ENCODE measurements at regions not wholly inside any gene's neighbourhood (a gene's known extent, or its start where the extent isn't known, plus 50 kb on each side); places are given as distances from the start of the nearest gene placed in this dataset.

DNA sequence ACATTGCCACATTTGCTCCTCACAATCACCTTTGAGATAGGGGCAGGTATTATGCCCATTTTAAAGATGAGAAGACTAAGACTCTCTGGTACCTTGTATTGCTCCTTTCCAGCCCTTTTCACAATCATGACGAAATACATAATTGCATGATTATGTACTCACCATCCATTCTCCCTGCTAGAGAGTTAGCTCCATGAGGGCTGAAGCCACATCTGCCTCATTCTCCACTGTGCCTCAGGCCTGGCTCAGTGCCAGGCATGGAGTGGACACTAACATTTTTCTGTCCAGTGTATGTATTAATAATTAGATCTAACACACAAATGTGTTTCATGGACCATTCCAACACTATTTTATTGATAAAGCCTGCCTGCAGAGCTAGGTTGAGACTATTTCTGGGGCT is 191.4 kb downstream of the MINAR1 start:
- H4K91ac ChIP-seq (ENCODE audit: low read depth, low read length, poor library complexity): no peak overlapping the region
- H2BK120ac ChIP-seq (ENCODE audit: low read depth, low read length): no peak overlapping the region
- H2AFZ ChIP-seq (ENCODE audit: low read length): no peak overlapping the region
- no peak overlapping the region for H3K9ac ChIP-seq (ENCODE audit: low read depth, low read length, poor library complexity)
- H3K23ac ChIP-seq (ENCODE audit: low read depth, low read length, poor library complexity): no peak overlapping the region
- no peak overlapping the region for H3K14ac ChIP-seq (ENCODE audit: low read length)
- H3K4me3 ChIP-seq (ENCODE audit: low read length in 2 of 2): no peak overlapping the region
- H3K9me3 ChIP-seq (replicated peaks in 1 of 2; ENCODE audit: control insufficient read depth in 2 of 2, insufficient read depth in 1 of 2, low read depth in 1 of 2, low read length in 2 of 2): no peaks in the 10 kb centered on the region
- no peak overlapping the region for H2BK15ac ChIP-seq (ENCODE audit: low read length)
- H4K8ac ChIP-seq (ENCODE audit: low read depth, low read length): no peak overlapping the region
- H3K36me3 ChIP-seq (replicated peaks in 1 of 2; ENCODE audit: control insufficient read depth in 2 of 2, insufficient read depth in 2 of 2, low read length in 2 of 2): no peaks in the 10 kb centered on the region
- no peak for DNase-seq (ENCODE audit: low spot score)
- no peak overlapping the region for H2BK12ac ChIP-seq (ENCODE audit: low read length)
- no peak overlapping the region for H3K27ac ChIP-seq (replicated peaks; ENCODE audit: low read length)
- no peak overlapping the region for H3K4ac ChIP-seq (ENCODE audit: low read length)
- H3K79me1 ChIP-seq (ENCODE audit: low read depth, low read length): no peaks in the 10 kb centered on the region
- no CpG with 5 or more reads among the region's 1 CpG for WGBS, 2 donors (ENCODE audit: extremely low coverage in 2 of 2, insufficient read length in 2 of 2, insufficient replicate concordance in 1 of 2)
- no peaks in the 10 kb centered on the region for H3K4me1 ChIP-seq (ENCODE audit: control insufficient read depth in 2 of 2, insufficient read depth in 1 of 2, low read depth in 1 of 2, low read length in 2 of 2)
- H3K4me2 ChIP-seq (ENCODE audit: insufficient read depth, low read length, poor library complexity, severe bottlenecking): no peak overlapping the region
- no peak overlapping the region for H3K18ac ChIP-seq (ENCODE audit: low read length)
- H2AK5ac ChIP-seq (ENCODE audit: low read depth, low read length): no peak overlapping the region
- no peak overlapping the region for H2BK5ac ChIP-seq (ENCODE audit: low read length)
- peaks cover 0 to 10% (median 0%) of the 10 kb centered on the region in 3 experiments for H3K27me3 ChIP-seq (ENCODE audit: control insufficient read depth in 3 of 3, insufficient read depth in 3 of 3, low read depth in 1 of 3, low read length in 3 of 3)

DNA sequence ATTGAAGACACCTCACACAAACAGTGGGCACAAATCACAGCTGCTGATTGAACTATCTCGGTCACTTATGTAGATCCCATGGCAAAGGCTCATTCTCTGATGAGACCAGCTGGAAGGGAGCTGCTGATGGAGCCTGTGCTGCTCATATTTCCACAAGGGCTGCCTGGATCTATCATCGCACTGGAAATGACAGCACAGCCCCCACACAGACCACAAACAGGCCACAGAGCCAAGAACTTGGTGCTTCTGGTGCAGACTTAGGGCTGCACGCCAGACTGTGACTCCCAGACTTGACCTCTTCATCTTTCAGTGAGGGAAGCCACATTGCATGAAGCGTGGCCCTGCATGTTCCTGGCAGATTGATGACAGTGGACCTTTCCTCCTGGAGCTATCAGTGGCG is 197.6 kb downstream of the MINAR1 start:
- Histone ChIP-seq H3K18ac (ENCODE audit: low read length) (no peak overlapping the region), H2AK5ac (ENCODE audit: low read depth, low read length) (no peak overlapping the region), H3K14ac (ENCODE audit: low read length) (no peak overlapping the region), H3K4ac (ENCODE audit: low read length) (no peak overlapping the region), H3K4me2 (ENCODE audit: insufficient read depth, low read length, poor library complexity, severe bottlenecking) (no peak overlapping the region), H3K9me3 (replicated peaks in 1 of 2; ENCODE audit: control insufficient read depth in 2 of 2, insufficient read depth in 1 of 2, low read depth in 1 of 2, low read length in 2 of 2) (peaks cover 0 to 3% of the 10 kb centered on the region in 2 donors), H3K79me1 (ENCODE audit: low read depth, low read length) (no peaks in the 10 kb centered on the region), H2BK120ac (ENCODE audit: low read depth, low read length) (no peak overlapping the region), H4K8ac (ENCODE audit: low read depth, low read length) (no peak overlapping the region), H2BK15ac (ENCODE audit: low read length) (no peak overlapping the region), H2AFZ (ENCODE audit: low read length) (no peak overlapping the region), H3K36me3 (replicated peaks in 1 of 2; ENCODE audit: control insufficient read depth in 2 of 2, insufficient read depth in 2 of 2, low read length in 2 of 2) (no peaks in the 10 kb centered on the region), H3K9ac (ENCODE audit: low read depth, low read length, poor library complexity) (no peak overlapping the region), H3K4me1 (ENCODE audit: control insufficient read depth in 2 of 2, insufficient read depth in 1 of 2, low read depth in 1 of 2, low read length in 2 of 2) (peaks cover 0 to under 1% of the 10 kb centered on the region in 2 donors), H3K27me3 (ENCODE audit: control insufficient read depth in 3 of 3, insufficient read depth in 3 of 3, low read depth in 1 of 3, low read length in 3 of 3) (peaks cover 0 to 10% (median 0%) of the 10 kb centered on the region in 3 experiments), H3K27ac (replicated peaks; ENCODE audit: low read length) (no peak overlapping the region), H2BK5ac (ENCODE audit: low read length) (no peak overlapping the region), H4K91ac (ENCODE audit: low read depth, low read length, poor library complexity) (no peak overlapping the region), H3K4me3 (ENCODE audit: low read length in 2 of 2) (no peak overlapping the region), H3K23ac (ENCODE audit: low read depth, low read length, poor library complexity) (no peak overlapping the region), H2BK12ac (ENCODE audit: low read length) (no peak overlapping the region)
- DNase-seq (ENCODE audit: low spot score): no peak
- WGBS, 2 donors (ENCODE audit: extremely low coverage in 2 of 2, insufficient read length in 2 of 2, insufficient replicate concordance in 1 of 2): no CpG with 5 or more reads among the region's 5 CpGs

DNA sequence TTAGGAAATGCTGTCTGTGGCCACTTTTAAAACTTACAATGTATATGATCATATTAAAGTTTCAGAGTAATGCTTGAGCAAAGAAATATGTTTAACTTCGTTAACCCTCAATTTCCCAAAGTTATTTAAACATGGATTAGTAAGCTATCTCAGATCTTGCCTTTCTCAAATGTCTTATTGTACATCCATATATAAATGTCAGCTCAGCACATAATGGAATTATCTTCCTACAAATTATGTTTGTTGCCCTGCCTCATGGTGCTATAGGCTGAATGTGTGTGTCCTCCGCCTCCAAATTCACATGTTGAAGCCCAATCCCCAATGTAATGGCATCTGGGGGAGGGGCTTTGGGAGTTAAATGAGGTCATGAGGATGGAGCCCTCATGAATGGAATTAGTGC is 200.3 kb downstream of the MINAR1 start:
- Histone ChIP-seq H3K4me2 (ENCODE audit: insufficient read depth, low read length, poor library complexity, severe bottlenecking) (no peak overlapping the region), H2BK5ac (ENCODE audit: low read length) (no peak overlapping the region)
- WGBS, 2 donors (ENCODE audit: extremely low coverage in 2 of 2, insufficient read length in 2 of 2, insufficient replicate concordance in 1 of 2): no CpG with 5 or more reads among the region's 2 CpGs

DNA sequence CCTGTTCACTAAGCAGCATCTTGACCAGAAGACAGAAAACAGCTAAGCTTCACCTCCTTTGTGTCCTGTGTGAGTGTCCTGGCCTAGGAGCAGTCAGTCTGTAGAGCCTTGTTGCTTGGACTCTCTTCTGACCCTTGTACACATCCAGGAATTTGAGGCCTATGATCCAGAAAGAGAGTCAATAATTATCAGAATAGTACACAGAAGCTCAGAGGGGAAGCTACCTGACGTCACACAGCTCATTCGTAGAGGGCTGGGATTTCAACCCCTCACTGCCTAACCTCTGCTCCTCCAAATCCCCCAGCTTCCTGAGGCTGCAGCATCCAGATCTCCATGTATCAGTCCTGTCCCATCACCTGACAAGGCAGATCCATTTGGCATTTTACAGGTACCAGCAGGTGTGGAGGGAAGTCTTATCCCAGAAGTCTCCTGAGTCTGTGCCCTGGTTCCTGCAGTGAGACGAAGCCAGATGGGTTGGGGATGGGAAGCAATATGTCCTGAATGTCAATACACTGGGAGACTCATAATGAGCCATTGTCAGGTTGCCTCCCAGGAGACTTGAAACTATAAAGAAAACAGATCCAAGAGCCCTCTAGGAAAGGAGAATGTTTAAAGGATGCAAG is 203.1 kb downstream of the MINAR1 start:
- no peak overlapping the region for H3K4me3 ChIP-seq (ENCODE audit: low read length in 2 of 2)
- no peak overlapping the region for H3K4me2 ChIP-seq (ENCODE audit: insufficient read depth, low read length, poor library complexity, severe bottlenecking)
- peaks cover 9% of the 10 kb centered on the region in 2 donors for H3K4me1 ChIP-seq (ENCODE audit: control insufficient read depth in 2 of 2, insufficient read depth in 1 of 2, low read depth in 1 of 2, low read length in 2 of 2)
- no peak overlapping the region for H3K4ac ChIP-seq (ENCODE audit: low read length)
- no peak overlapping the region for H2BK5ac ChIP-seq (ENCODE audit: low read length)
- no peak overlapping the region for H4K91ac ChIP-seq (ENCODE audit: low read depth, low read length, poor library complexity)
- H3K18ac ChIP-seq (ENCODE audit: low read length): no peak overlapping the region
- no peak overlapping the region for H2AK5ac ChIP-seq (ENCODE audit: low read depth, low read length)
- H2BK15ac ChIP-seq (ENCODE audit: low read length): no peak overlapping the region
- no peaks in the 10 kb centered on the region for H3K79me1 ChIP-seq (ENCODE audit: low read depth, low read length)
- H4K8ac ChIP-seq (ENCODE audit: low read depth, low read length): no peak overlapping the region
- H3K23ac ChIP-seq (ENCODE audit: low read depth, low read length, poor library complexity): no peak overlapping the region
- H3K27me3 ChIP-seq (ENCODE audit: control insufficient read depth in 3 of 3, insufficient read depth in 3 of 3, low read depth in 1 of 3, low read length in 3 of 3): no peaks in the 10 kb centered on the region
- no CpG with 5 or more reads among the region's 3 CpGs for WGBS, 2 donors (ENCODE audit: extremely low coverage in 2 of 2, insufficient read length in 2 of 2, insufficient replicate concordance in 1 of 2)
- no peak overlapping the region for H2BK12ac ChIP-seq (ENCODE audit: low read length)
- no peak overlapping the region for H3K9ac ChIP-seq (ENCODE audit: low read depth, low read length, poor library complexity)
- H3K9me3 ChIP-seq (replicated peaks in 1 of 2; ENCODE audit: control insufficient read depth in 2 of 2, insufficient read depth in 1 of 2, low read depth in 1 of 2, low read length in 2 of 2): peaks cover 0 to 3% of the 10 kb centered on the region in 2 donors
- no peak overlapping the region for H3K14ac ChIP-seq (ENCODE audit: low read length)
- H3K27ac ChIP-seq (replicated peaks; ENCODE audit: low read length): no peak overlapping the region
- no peak for DNase-seq (ENCODE audit: low spot score)
- H2AFZ ChIP-seq (ENCODE audit: low read length): peak overlapping the region; percentile 19
- H2BK120ac ChIP-seq (ENCODE audit: low read depth, low read length): no peak overlapping the region
- H3K36me3 ChIP-seq (replicated peaks in 1 of 2; ENCODE audit: control insufficient read depth in 2 of 2, insufficient read depth in 2 of 2, low read length in 2 of 2): no peaks in the 10 kb centered on the region

More for the DNA sequence above, 200.3 kb downstream of the MINAR1 start:
- Histone ChIP-seq H3K23ac (ENCODE audit: low read depth, low read length, poor library complexity) (no peak overlapping the region), H3K9ac (ENCODE audit: low read depth, low read length, poor library complexity) (no peak overlapping the region), H3K4me1 (ENCODE audit: control insufficient read depth in 2 of 2, insufficient read depth in 1 of 2, low read depth in 1 of 2, low read length in 2 of 2) (peaks cover 9% of the 10 kb centered on the region in 2 donors), H3K79me1 (ENCODE audit: low read depth, low read length) (no peaks in the 10 kb centered on the region), H2BK120ac (ENCODE audit: low read depth, low read length) (no peak overlapping the region), H3K4ac (ENCODE audit: low read length) (no peak overlapping the region), H2BK15ac (ENCODE audit: low read length) (no peak overlapping the region), H4K91ac (ENCODE audit: low read depth, low read length, poor library complexity) (no peak overlapping the region), H2AK5ac (ENCODE audit: low read depth, low read length) (no peak overlapping the region), H3K27ac (replicated peaks; ENCODE audit: low read length) (no peak overlapping the region), H4K8ac (ENCODE audit: low read depth, low read length) (no peak overlapping the region), H3K27me3 (ENCODE audit: control insufficient read depth in 3 of 3, insufficient read depth in 3 of 3, low read depth in 1 of 3, low read length in 3 of 3) (peaks cover 0 to 9% (median 0%) of the 10 kb centered on the region in 3 experiments), H3K9me3 (replicated peaks in 1 of 2; ENCODE audit: control insufficient read depth in 2 of 2, insufficient read depth in 1 of 2, low read depth in 1 of 2, low read length in 2 of 2) (peaks cover 0 to 3% of the 10 kb centered on the region in 2 donors), H3K4me3 (ENCODE audit: low read length in 2 of 2) (no peak overlapping the region), H2AFZ (ENCODE audit: low read length) (no peak overlapping the region), H2BK12ac (ENCODE audit: low read length) (no peak overlapping the region), H3K14ac (ENCODE audit: low read length) (no peak overlapping the region), H3K18ac (ENCODE audit: low read length) (no peak overlapping the region), H3K36me3 (replicated peaks in 1 of 2; ENCODE audit: control insufficient read depth in 2 of 2, insufficient read depth in 2 of 2, low read length in 2 of 2) (no peaks in the 10 kb centered on the region)
- no peak for DNase-seq (ENCODE audit: low spot score)
